ENCODE measurements at regions not wholly inside any gene's neighbourhood (a gene's known extent, or its start where the extent isn't known, plus 50 kb on each side); places are given as distances from the start of the nearest gene placed in this dataset.
"Not testable (repeated sequence)": the region's sequence is repeated elsewhere in the genome, so short reads cannot be mapped to it uniquely, and the experiment has no call there.

DNA sequence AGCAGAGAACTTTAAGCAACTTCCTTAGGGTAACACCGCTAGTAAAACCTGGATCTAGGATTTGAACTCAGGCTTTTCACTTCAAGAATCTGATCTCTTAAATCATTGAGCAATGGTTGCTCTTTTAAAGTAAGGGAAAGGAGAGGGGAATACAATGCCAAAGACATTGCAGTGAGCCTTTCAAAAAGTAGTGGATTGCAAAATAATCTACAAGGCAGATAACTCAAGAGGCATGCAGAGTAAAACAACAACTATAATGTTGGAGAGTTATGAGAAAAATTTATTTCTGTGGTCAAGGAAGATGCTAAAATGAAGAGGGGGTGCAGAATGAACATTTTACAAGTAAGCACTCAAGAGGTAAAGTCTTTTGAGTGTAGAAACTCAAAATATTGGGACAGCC lies 432.6 kb downstream of the C12orf50 start:
- Histone ChIP-seq H3K27me3 (ENCODE audit: control insufficient read depth in 1 of 2, insufficient read depth in 1 of 2, low read length in 2 of 2) (no peaks in the 10 kb centered on the region), H3K27ac (ENCODE audit: low read length, poor library complexity, severe bottlenecking) (no peak overlapping the region), H3K9ac (ENCODE audit: low read length) (no peak overlapping the region), H3K18ac (ENCODE audit: low read depth in 1 of 2, low read length in 2 of 2) (no peak overlapping the region), H2BK5ac (ENCODE audit: low read depth, low read length, poor library complexity, severe bottlenecking) (no peak overlapping the region), H3K9me3 (ENCODE audit: control insufficient read depth, low read length) (no peaks in the 10 kb centered on the region), H3K36me3 (ENCODE audit: control insufficient read depth in 1 of 2, insufficient read depth in 2 of 2, low read depth in 1 of 2, low read length in 2 of 2) (no peaks in the 10 kb centered on the region), H3K14ac (ENCODE audit: low read length in 2 of 2) (no peak overlapping the region), H3K23ac (ENCODE audit: low read length in 2 of 2) (no peak overlapping the region), H3K79me1 (replicated peaks; ENCODE audit: low read length, poor library complexity, severe bottlenecking) (no peaks in the 10 kb centered on the region), H2AK5ac (ENCODE audit: low read length, severe bottlenecking) (no peak overlapping the region), H3K4me2 (ENCODE audit: low read length, poor library complexity, severe bottlenecking) (no peak overlapping the region), H4K8ac (ENCODE audit: low read length) (no peak overlapping the region), H3K4me3 (ENCODE audit: insufficient read depth in 1 of 2, low read depth in 1 of 2, low read length in 2 of 2) (no peak overlapping the region), H3K4ac (ENCODE audit: low read depth in 1 of 2, low read length in 2 of 2) (no peak overlapping the region), H4K91ac (ENCODE audit: low read length) (no peak overlapping the region), H2AFZ (ENCODE audit: low read depth, low read length) (no peak overlapping the region), H2BK12ac (ENCODE audit: low read length in 2 of 2) (no peak overlapping the region), H2BK120ac (ENCODE audit: low read depth, low read length) (no peak overlapping the region), H2BK15ac (ENCODE audit: low read depth, poor library complexity, severe bottlenecking) (no peak overlapping the region), H3K4me1 (ENCODE audit: control insufficient read depth, insufficient read depth, low read depth, low read length) (peaks cover 2% of the 10 kb centered on the region)
- DNase-seq: no peak
- 100% methylated on average over 1 of the region's 1 CpG for WGBS

DNA sequence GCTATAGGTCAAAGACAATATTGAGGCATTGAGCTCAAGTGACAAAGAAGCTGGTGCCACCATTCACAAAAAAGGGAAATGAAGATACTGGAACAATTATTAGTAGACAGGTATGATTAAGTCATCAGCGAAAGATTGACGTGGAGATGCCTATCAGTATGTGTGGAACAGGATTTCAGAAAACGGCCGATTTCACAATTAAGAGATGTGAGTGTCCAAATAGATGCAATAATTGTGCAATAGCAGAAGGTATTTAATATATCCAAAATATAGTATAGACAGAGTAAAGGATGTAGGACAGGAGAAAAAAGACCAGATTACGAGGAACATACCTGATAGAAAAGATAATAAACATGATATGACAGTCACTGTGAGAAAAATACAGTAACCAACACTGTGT lies 433.1 kb downstream of the C12orf50 start:
- no peaks in the 10 kb centered on the region for H3K36me3 ChIP-seq (ENCODE audit: control insufficient read depth in 1 of 2, insufficient read depth in 2 of 2, low read depth in 1 of 2, low read length in 2 of 2)
- H3K4me1 ChIP-seq (ENCODE audit: control insufficient read depth, insufficient read depth, low read depth, low read length): peaks cover 2% of the 10 kb centered on the region
- no peak overlapping the region for H2AK5ac ChIP-seq (ENCODE audit: low read length, severe bottlenecking)
- H2BK5ac ChIP-seq (ENCODE audit: low read depth, low read length, poor library complexity, severe bottlenecking): no peak overlapping the region
- 92% methylated on average over 4 of the region's 5 CpGs for WGBS
- no peak for DNase-seq
- no peak overlapping the region for H2BK15ac ChIP-seq (ENCODE audit: low read depth, poor library complexity, severe bottlenecking)
- H3K4ac ChIP-seq (ENCODE audit: low read depth in 1 of 2, low read length in 2 of 2): no peak overlapping the region
- H2BK12ac ChIP-seq (ENCODE audit: low read length in 2 of 2): no peak overlapping the region
- no peak overlapping the region for H3K18ac ChIP-seq (ENCODE audit: low read depth in 1 of 2, low read length in 2 of 2)
- H3K27me3 ChIP-seq (ENCODE audit: control insufficient read depth in 1 of 2, insufficient read depth in 1 of 2, low read length in 2 of 2): no peaks in the 10 kb centered on the region
- H3K4me2 ChIP-seq (ENCODE audit: low read length, poor library complexity, severe bottlenecking): no peak overlapping the region
- H2AFZ ChIP-seq (ENCODE audit: low read depth, low read length): no peak overlapping the region
- no peak overlapping the region for H3K27ac ChIP-seq (ENCODE audit: low read length, poor library complexity, severe bottlenecking)
- H3K9ac ChIP-seq (ENCODE audit: low read length): no peak overlapping the region
- H3K79me1 ChIP-seq (replicated peaks; ENCODE audit: low read length, poor library complexity, severe bottlenecking): no peaks in the 10 kb centered on the region
- no peak overlapping the region for H4K8ac ChIP-seq (ENCODE audit: low read length)
- no peak overlapping the region for H2BK120ac ChIP-seq (ENCODE audit: low read depth, low read length)
- no peak overlapping the region for H4K91ac ChIP-seq (ENCODE audit: low read length)
- H3K4me3 ChIP-seq (ENCODE audit: insufficient read depth in 1 of 2, low read depth in 1 of 2, low read length in 2 of 2): no peak overlapping the region
- H3K23ac ChIP-seq (ENCODE audit: low read length in 2 of 2): no peak overlapping the region
- no peak overlapping the region for H3K14ac ChIP-seq (ENCODE audit: low read length in 2 of 2)
- H3K9me3 ChIP-seq (ENCODE audit: control insufficient read depth, low read length): no peaks in the 10 kb centered on the region

DNA sequence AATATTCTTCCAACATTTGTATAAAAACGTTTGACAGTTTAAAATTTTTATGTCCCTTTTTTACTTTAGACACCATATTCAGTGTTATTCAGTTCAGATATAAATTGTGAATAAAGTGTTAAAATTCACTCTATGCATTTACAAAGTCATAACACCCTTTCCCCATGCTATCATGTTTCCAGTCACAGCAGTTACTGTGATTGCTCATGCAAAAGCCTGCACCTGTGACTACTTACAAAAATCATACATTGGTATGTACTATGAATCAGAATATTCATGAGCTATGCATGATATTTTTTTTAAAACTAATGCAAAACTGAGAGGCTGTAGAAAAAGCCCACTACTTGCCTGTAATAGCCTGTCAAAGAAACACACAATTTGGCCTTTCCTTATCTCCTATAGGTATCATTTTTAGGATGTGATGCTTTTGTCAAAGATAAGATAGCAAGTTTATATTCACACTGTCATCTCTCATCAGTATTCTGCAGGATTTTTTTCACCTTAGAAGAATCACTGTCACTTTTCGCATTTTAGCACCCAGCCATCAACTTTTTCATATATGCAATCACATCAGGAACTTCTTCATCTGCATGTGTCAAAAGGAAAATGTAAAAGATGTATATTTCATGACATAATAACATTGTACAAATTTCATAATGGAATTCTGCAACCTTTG lies 443.2 kb downstream of the C12orf50 start:
- no peak overlapping the region for H4K91ac ChIP-seq (ENCODE audit: low read length)
- no peak overlapping the region for H2AFZ ChIP-seq (ENCODE audit: low read depth, low read length)
- no peaks in the 10 kb centered on the region for H3K36me3 ChIP-seq (ENCODE audit: control insufficient read depth in 1 of 2, insufficient read depth in 2 of 2, low read depth in 1 of 2, low read length in 2 of 2)
- WGBS: 100% methylated on average over 1 of the region's 2 CpGs
- no peaks in the 10 kb centered on the region for H3K9me3 ChIP-seq (ENCODE audit: control insufficient read depth, low read length)
- H2BK5ac ChIP-seq (ENCODE audit: low read depth, low read length, poor library complexity, severe bottlenecking): no peak overlapping the region
- no peak for DNase-seq
- no peak overlapping the region for H3K4me3 ChIP-seq (ENCODE audit: insufficient read depth in 1 of 2, low read depth in 1 of 2, low read length in 2 of 2)
- no peak overlapping the region for H2BK12ac ChIP-seq (ENCODE audit: low read length in 2 of 2)
- no peaks in the 10 kb centered on the region for H3K27me3 ChIP-seq (ENCODE audit: control insufficient read depth in 1 of 2, insufficient read depth in 1 of 2, low read length in 2 of 2)
- H2AK5ac ChIP-seq (ENCODE audit: low read length, severe bottlenecking): no peak overlapping the region
- no peak overlapping the region for H2BK15ac ChIP-seq (ENCODE audit: low read depth, poor library complexity, severe bottlenecking)
- no peak overlapping the region for H3K4ac ChIP-seq (ENCODE audit: low read depth in 1 of 2, low read length in 2 of 2)
- no peak overlapping the region for H3K18ac ChIP-seq (ENCODE audit: low read depth in 1 of 2, low read length in 2 of 2)
- H3K4me2 ChIP-seq (ENCODE audit: low read length, poor library complexity, severe bottlenecking): no peak overlapping the region
- H2BK120ac ChIP-seq (ENCODE audit: low read depth, low read length): no peak overlapping the region
- no peak overlapping the region for H4K8ac ChIP-seq (ENCODE audit: low read length)
- no peaks in the 10 kb centered on the region for H3K4me1 ChIP-seq (ENCODE audit: control insufficient read depth, insufficient read depth, low read depth, low read length)
- H3K23ac ChIP-seq (ENCODE audit: low read length in 2 of 2): no peak overlapping the region
- H3K9ac ChIP-seq (ENCODE audit: low read length): no peak overlapping the region
- H3K27ac ChIP-seq (ENCODE audit: low read length, poor library complexity, severe bottlenecking): no peak overlapping the region
- H3K14ac ChIP-seq (ENCODE audit: low read length in 2 of 2): no peak overlapping the region
- no peaks in the 10 kb centered on the region for H3K79me1 ChIP-seq (replicated peaks; ENCODE audit: low read length, poor library complexity, severe bottlenecking)

DNA sequence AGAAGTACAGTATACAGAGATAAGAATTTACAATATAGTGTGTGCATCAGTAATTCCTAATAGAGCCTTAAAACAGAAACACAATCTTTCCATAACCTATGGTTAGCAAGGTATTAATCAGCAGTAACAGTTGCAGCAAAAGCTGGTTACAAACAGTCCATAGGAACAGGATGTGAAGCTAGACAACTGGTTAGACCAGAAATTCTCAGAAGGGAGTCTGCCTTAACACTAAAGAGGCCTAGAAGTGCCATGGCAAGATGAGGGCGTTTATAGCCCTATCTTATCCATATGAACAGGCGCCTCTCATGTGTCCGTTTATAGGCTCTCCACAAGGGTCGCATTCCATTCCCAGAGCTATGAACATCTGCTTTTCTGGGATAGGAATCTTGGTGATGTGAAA lies 450.1 kb downstream of the C12orf50 start:
- H4K8ac ChIP-seq (ENCODE audit: low read length); H2BK15ac ChIP-seq (ENCODE audit: low read depth, poor library complexity, severe bottlenecking); H3K23ac ChIP-seq (ENCODE audit: low read length in 2 of 2); H2BK12ac ChIP-seq (ENCODE audit: low read length in 2 of 2); H3K14ac ChIP-seq (ENCODE audit: low read length in 2 of 2); H3K27ac ChIP-seq (ENCODE audit: low read length, poor library complexity, severe bottlenecking); H3K27me3 ChIP-seq (ENCODE audit: control insufficient read depth in 1 of 2, insufficient read depth in 1 of 2, low read length in 2 of 2); H2BK5ac ChIP-seq (ENCODE audit: low read depth, low read length, poor library complexity, severe bottlenecking); H2AFZ ChIP-seq (ENCODE audit: low read depth, low read length); H3K36me3 ChIP-seq (ENCODE audit: control insufficient read depth in 1 of 2, insufficient read depth in 2 of 2, low read depth in 1 of 2, low read length in 2 of 2); H3K4me2 ChIP-seq (ENCODE audit: low read length, poor library complexity, severe bottlenecking); H3K18ac ChIP-seq (ENCODE audit: low read depth in 1 of 2, low read length in 2 of 2); H3K9ac ChIP-seq (ENCODE audit: low read length); DNase-seq; H3K4me3 ChIP-seq (ENCODE audit: insufficient read depth in 1 of 2, low read depth in 1 of 2, low read length in 2 of 2); H3K9me3 ChIP-seq (ENCODE audit: control insufficient read depth, low read length); H3K4me1 ChIP-seq (ENCODE audit: control insufficient read depth, insufficient read depth, low read depth, low read length); H4K91ac ChIP-seq (ENCODE audit: low read length); H3K79me1 ChIP-seq (replicated peaks; ENCODE audit: low read length, poor library complexity, severe bottlenecking); H2AK5ac ChIP-seq (ENCODE audit: low read length, severe bottlenecking); H2BK120ac ChIP-seq (ENCODE audit: low read depth, low read length); H3K4ac ChIP-seq (ENCODE audit: low read depth in 1 of 2, low read length in 2 of 2): not testable (repeated sequence)
- WGBS: no CpG with 5 or more reads among the region's 4 CpGs

Measured in mesenchymal stem cell (in vitro differentiated cells and primary cell).